ENCODE measurements at regions not wholly inside any gene's neighbourhood (a gene's known extent, or its start where the extent isn't known, plus 50 kb on each side); places are given as distances from the start of the nearest gene placed in this dataset.
"Not testable (repeated sequence)": the region's sequence is repeated elsewhere in the genome, so short reads cannot be mapped to it uniquely, and the experiment has no call there.

DNA sequence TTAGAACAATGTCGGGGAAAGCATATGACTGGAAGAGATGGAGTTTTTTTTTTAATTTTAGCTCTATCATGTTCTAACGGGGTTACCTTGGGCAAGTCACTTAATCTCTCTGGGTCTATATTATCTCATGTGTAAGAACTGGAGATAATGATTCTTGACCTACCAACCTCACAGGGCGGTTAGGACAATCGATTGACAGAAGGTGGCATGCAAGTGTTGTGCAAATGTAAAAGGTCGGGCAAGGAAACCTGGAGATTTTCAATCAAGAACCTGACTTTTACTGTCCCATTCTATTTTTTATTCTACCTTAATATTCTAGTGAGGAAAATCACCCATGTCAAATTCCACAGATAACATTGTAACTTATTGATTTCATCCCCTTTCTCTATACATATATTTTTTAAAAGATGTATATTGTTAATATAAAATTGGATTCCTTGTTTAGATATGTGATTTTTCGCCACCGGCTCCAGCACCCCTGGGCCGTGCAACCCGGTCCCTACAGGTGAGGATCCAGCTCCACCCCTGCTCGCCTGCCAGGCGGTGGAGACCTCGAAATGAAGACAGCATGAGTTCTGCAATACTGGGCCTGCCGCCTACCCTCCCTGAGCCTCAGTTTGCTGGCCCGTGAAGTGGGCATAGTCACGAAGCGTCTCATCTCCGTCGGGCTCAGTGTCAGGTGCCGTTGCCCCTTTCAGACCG is 497.6 kb upstream of the PHF14 start:
- WGBS, result 96% methylated on average over 20 of the region's 20 CpGs
- Histone ChIP-seq H3K27me3 (ENCODE audit: control insufficient read depth in 2 of 2, insufficient read depth in 1 of 2, low read length in 1 of 2) (no peaks in the 10 kb centered on the region), H3K27ac (ENCODE audit: low read depth in 1 of 2, low read length in 1 of 2) (no peak overlapping the region), H3K9me3 (ENCODE audit: control insufficient read depth in 2 of 2, insufficient read depth in 1 of 2, low read length in 1 of 2) (no peaks in the 10 kb centered on the region), H3K4me3 (ENCODE audit: low read length in 2 of 2) (no peak overlapping the region), H3K36me3 (ENCODE audit: control insufficient read depth in 2 of 2, insufficient read depth in 2 of 2, low read length in 1 of 2) (no peaks in the 10 kb centered on the region), H3K4me1 (ENCODE audit: control insufficient read depth in 2 of 2, insufficient read depth in 2 of 2, low read length in 2 of 2) (no peaks in the 10 kb centered on the region)
- DNase-seq (ENCODE audit: low read depth in 6 of 9, low spot score in 9 of 9), result no peak

DNA sequence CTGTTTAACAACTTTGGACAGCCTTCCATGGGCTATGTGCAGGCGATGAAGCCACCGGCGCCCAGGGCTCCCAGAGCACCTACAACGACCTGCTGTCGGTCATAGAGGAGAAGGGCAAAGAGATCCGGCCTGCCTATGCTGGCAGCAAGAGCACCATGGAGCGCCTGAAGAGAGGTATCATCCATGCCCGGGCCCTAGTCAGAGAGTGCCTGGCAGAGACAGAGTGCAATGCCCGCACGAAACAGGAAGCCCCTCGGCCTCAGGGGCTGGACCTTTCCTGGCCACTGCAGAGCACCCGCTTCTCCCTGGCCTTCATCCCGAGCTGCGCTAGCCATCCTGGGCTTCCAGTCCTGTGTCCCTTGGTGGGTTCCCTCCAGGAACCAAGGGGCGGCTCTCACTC is 497.0 kb upstream of the PHF14 start:
- H3K27me3 ChIP-seq (ENCODE audit: control insufficient read depth in 2 of 2, insufficient read depth in 1 of 2, low read length in 1 of 2), result no peaks in the 10 kb centered on the region
- no peak overlapping the region for H3K4me3 ChIP-seq (ENCODE audit: low read length in 2 of 2)
- H3K27ac ChIP-seq (ENCODE audit: low read depth in 1 of 2, low read length in 1 of 2), result no peak overlapping the region
- DNase-seq (ENCODE audit: low read depth in 6 of 9, low spot score in 9 of 9), result no peak
- H3K4me1 ChIP-seq (ENCODE audit: control insufficient read depth in 2 of 2, insufficient read depth in 2 of 2, low read length in 2 of 2), result no peaks in the 10 kb centered on the region
- no peaks in the 10 kb centered on the region for H3K9me3 ChIP-seq (ENCODE audit: control insufficient read depth in 2 of 2, insufficient read depth in 1 of 2, low read length in 1 of 2)
- 97% methylated on average over 15 of the region's 15 CpGs for WGBS
- H3K36me3 ChIP-seq (ENCODE audit: control insufficient read depth in 2 of 2, insufficient read depth in 2 of 2, low read length in 1 of 2), result no peaks in the 10 kb centered on the region

DNA sequence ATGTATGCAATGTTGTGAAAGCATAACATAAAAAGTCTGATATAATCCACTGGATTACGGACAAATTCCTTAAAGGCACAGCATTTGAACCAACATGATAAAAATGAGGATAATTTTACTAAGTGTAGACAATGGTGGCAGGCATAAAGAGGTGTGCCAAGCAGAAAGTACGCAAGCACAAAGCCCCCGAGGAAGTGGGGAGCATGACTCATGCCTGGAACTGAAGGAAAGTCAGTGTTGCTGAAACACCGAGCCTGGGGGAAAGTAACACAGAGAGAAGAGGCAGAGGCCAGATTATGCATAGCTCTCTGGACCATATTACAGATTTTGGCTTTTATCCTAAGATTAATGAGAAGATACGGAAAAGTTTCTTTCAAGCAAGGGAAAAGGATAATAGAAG is 490.0 kb upstream of the PHF14 start:
- no peak for DNase-seq (ENCODE audit: low read depth in 6 of 9, low spot score in 9 of 9)
- Histone ChIP-seq H3K4me3 (ENCODE audit: low read length in 2 of 2) (no peak overlapping the region), H3K4me1 (ENCODE audit: control insufficient read depth in 2 of 2, insufficient read depth in 2 of 2, low read length in 2 of 2) (no peaks in the 10 kb centered on the region), H3K9me3 (ENCODE audit: control insufficient read depth in 2 of 2, insufficient read depth in 1 of 2, low read length in 1 of 2) (no peaks in the 10 kb centered on the region), H3K27ac (ENCODE audit: low read depth in 1 of 2, low read length in 1 of 2) (no peak overlapping the region), H3K36me3 (ENCODE audit: control insufficient read depth in 2 of 2, insufficient read depth in 2 of 2, low read length in 1 of 2) (no peaks in the 10 kb centered on the region), H3K27me3 (ENCODE audit: control insufficient read depth in 2 of 2, insufficient read depth in 1 of 2, low read length in 1 of 2) (no peaks in the 10 kb centered on the region)
- 91% methylated on average over 5 of the region's 5 CpGs for WGBS

DNA sequence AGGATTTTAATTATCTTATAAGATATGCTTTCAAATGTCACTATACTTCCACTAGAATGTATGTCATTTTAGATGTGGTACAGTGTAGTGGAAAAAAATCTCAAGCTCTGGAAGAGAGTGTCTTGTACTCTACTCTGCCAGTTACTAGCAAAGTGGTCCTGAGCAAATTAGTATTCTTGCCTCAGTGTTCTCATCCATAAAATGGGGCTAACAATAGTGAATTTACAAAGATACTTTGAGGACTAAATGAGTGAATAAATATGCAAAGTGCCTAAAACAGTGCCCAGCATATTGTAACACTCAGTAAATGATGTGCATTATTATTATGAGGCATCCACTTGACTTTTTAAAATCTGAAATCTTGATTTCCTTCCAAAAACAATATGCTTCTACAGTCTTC is 488.9 kb upstream of the PHF14 start:
- no peak for DNase-seq (ENCODE audit: low read depth in 6 of 9, low spot score in 9 of 9)
- H3K36me3 ChIP-seq (ENCODE audit: control insufficient read depth in 2 of 2, insufficient read depth in 2 of 2, low read length in 1 of 2), result no peaks in the 10 kb centered on the region
- no peak overlapping the region for H3K27ac ChIP-seq (ENCODE audit: low read depth in 1 of 2, low read length in 1 of 2)
- no peak overlapping the region for H3K4me3 ChIP-seq (ENCODE audit: low read length in 2 of 2)
- H3K4me1 ChIP-seq (ENCODE audit: control insufficient read depth in 2 of 2, insufficient read depth in 2 of 2, low read length in 2 of 2), result no peaks in the 10 kb centered on the region
- H3K9me3 ChIP-seq (ENCODE audit: control insufficient read depth in 2 of 2, insufficient read depth in 1 of 2, low read length in 1 of 2), result no peaks in the 10 kb centered on the region
- no peaks in the 10 kb centered on the region for H3K27me3 ChIP-seq (ENCODE audit: control insufficient read depth in 2 of 2, insufficient read depth in 1 of 2, low read length in 1 of 2)

DNA sequence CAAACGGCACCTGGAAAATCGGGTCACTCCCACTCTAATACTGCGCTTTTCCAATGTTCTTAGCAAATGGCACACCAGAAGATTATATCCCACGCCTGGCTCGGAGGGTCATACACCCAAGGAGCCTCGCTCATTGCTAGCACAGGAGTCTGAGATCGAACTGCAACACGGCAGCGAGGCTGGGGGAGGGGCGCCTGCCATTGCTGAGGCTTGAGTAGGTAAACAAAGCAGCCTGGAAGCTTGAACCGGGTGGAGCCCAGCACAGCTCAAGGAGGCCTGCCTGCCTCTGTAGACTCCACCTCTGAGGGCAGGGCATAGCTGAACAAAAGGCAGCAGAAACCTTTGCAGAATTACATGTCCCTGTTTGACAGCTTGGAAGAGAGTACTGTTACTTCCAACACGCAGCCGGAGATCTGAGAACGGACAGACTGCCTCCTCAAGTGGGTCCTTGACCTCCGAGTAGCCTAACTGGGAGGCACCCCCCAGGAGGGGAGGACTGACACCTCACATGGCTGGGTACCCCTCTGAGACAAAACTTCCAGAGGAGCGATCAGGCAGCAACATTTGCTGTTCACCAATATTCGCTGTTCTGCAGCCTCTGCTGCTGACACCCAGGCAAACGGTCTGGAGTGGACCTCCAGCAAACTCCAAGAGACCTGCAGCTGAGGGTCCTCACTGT is 472.3 kb upstream of the PHF14 start:
- not testable (repeated sequence) for H3K27ac ChIP-seq (ENCODE audit: low read depth in 1 of 2, low read length in 1 of 2); H3K27me3 ChIP-seq (ENCODE audit: control insufficient read depth in 2 of 2, insufficient read depth in 1 of 2, low read length in 1 of 2); H3K36me3 ChIP-seq (ENCODE audit: control insufficient read depth in 2 of 2, insufficient read depth in 2 of 2, low read length in 1 of 2); DNase-seq (ENCODE audit: low read depth in 6 of 9, low spot score in 9 of 9); H3K4me3 ChIP-seq (ENCODE audit: low read length in 2 of 2); H3K4me1 ChIP-seq (ENCODE audit: control insufficient read depth in 2 of 2, insufficient read depth in 2 of 2, low read length in 2 of 2)
- peaks cover 0 to 13% of the 10 kb centered on the region in 2 donors for H3K9me3 ChIP-seq (ENCODE audit: control insufficient read depth in 2 of 2, insufficient read depth in 1 of 2, low read length in 1 of 2)
- WGBS, result 95% methylated on average over 18 of the region's 18 CpGs

DNA sequence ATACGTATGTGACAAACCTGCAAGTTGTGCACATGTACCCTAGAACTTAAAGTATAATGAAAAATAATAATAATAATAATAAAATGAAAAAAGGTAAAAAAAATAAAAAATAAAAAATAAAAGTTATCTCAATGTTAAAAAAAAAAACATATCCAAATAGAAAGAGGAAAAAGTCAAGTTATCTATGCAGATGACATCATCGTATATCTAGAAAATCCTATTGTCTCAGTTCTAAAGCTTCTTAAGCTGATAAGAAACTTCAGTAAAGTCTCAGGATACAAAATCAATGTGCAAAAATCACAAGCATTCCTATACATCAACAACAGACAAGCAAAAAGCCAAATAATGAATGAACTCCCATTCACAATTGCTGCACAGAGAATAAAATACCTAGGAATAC is 466.6 kb upstream of the PHF14 start:
- Histone ChIP-seq H3K27me3 (ENCODE audit: control insufficient read depth in 2 of 2, insufficient read depth in 1 of 2, low read length in 1 of 2) (no peaks in the 10 kb centered on the region), H3K27ac (ENCODE audit: low read depth in 1 of 2, low read length in 1 of 2) (no peak overlapping the region), H3K36me3 (ENCODE audit: control insufficient read depth in 2 of 2, insufficient read depth in 2 of 2, low read length in 1 of 2) (no peaks in the 10 kb centered on the region), H3K4me3 (ENCODE audit: low read length in 2 of 2) (no peak overlapping the region), H3K9me3 (ENCODE audit: control insufficient read depth in 2 of 2, insufficient read depth in 1 of 2, low read length in 1 of 2) (no peaks in the 10 kb centered on the region), H3K4me1 (ENCODE audit: control insufficient read depth in 2 of 2, insufficient read depth in 2 of 2, low read length in 2 of 2) (no peaks in the 10 kb centered on the region)
- 94% methylated on average over 2 of the region's 2 CpGs for WGBS
- no peak for DNase-seq (ENCODE audit: low read depth in 6 of 9, low spot score in 9 of 9)

DNA sequence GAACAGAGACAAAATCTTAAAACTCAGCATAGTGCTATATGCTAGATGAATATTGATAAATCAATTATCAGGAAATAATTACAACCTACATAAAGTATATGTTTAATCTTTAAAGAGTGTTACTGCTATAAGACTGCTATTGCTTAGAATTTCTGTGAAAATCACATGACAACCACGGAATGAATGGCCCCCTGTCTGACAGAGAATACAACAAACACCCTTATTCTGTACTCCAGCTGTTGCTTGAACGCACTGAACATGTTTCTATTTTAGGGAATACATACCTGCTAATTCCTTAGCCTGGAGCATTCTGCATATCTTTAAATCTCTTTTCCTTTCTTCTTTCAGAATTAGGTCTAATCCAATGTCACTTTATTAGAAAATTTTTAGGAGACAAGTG is 452.4 kb upstream of the PHF14 start:
- no peak for DNase-seq (ENCODE audit: low read depth in 6 of 9, low spot score in 9 of 9)
- Histone ChIP-seq H3K9me3 (ENCODE audit: control insufficient read depth in 2 of 2, insufficient read depth in 1 of 2, low read length in 1 of 2) (no peaks in the 10 kb centered on the region), H3K36me3 (ENCODE audit: control insufficient read depth in 2 of 2, insufficient read depth in 2 of 2, low read length in 1 of 2) (no peaks in the 10 kb centered on the region), H3K27me3 (ENCODE audit: control insufficient read depth in 2 of 2, insufficient read depth in 1 of 2, low read length in 1 of 2) (no peaks in the 10 kb centered on the region), H3K27ac (ENCODE audit: low read depth in 1 of 2, low read length in 1 of 2) (no peak overlapping the region), H3K4me3 (ENCODE audit: low read length in 2 of 2) (no peak overlapping the region), H3K4me1 (ENCODE audit: control insufficient read depth in 2 of 2, insufficient read depth in 2 of 2, low read length in 2 of 2) (no peaks in the 10 kb centered on the region)
- 64% methylated on average over 2 of the region's 2 CpGs for WGBS

DNA sequence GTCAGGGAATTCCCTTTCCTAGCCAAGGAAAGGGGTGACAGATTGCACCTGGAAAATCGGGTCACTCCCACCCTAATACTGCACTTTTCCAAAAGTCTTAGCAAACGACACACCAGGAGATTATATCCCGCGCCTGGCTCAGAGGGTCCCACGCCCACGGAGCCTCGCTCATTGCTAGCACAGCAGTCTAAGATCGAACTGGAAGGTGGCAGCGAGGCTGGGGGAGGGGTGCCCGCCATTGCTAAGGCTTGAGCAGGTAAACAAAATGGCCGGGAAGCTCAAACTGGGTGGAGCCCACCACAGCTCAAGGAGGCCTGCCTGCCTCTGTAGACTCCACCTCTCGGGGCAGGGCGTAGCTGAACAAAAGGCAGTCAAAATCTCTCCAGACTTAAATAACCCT is 440.2 kb upstream of the PHF14 start:
- not testable (repeated sequence) for H3K4me1 ChIP-seq (ENCODE audit: control insufficient read depth in 2 of 2, insufficient read depth in 2 of 2, low read length in 2 of 2); H3K27ac ChIP-seq (ENCODE audit: low read depth in 1 of 2, low read length in 1 of 2); H3K36me3 ChIP-seq (ENCODE audit: control insufficient read depth in 2 of 2, insufficient read depth in 2 of 2, low read length in 1 of 2); DNase-seq (ENCODE audit: low read depth in 6 of 9, low spot score in 9 of 9); H3K4me3 ChIP-seq (ENCODE audit: low read length in 2 of 2); H3K27me3 ChIP-seq (ENCODE audit: control insufficient read depth in 2 of 2, insufficient read depth in 1 of 2, low read length in 1 of 2); H3K9me3 ChIP-seq (ENCODE audit: control insufficient read depth in 2 of 2, insufficient read depth in 1 of 2, low read length in 1 of 2)
- WGBS, result 87% methylated on average over 13 of the region's 13 CpGs

DNA sequence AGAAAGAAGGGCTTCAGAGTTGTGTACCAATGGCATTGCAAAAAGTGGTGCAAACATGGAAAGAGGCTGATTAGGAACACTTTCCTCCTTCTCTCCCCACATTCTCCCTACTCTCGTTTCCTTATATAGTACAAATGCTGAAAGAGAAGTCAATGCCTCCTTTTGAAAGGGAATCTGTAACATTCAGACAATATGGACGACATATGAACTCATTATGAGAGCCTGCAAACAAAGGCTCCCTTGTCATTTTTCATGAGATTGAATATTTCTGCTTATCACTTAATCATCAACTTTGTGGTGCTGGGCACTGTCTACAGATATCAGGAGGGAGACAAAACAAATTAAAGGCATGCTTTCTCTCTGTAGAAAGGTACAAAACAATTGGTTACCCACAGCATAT is 437.1 kb upstream of the PHF14 start:
- H3K4me3 ChIP-seq (ENCODE audit: low read length in 2 of 2), result no peak overlapping the region
- no peak overlapping the region for H3K27ac ChIP-seq (ENCODE audit: low read depth in 1 of 2, low read length in 1 of 2)
- H3K27me3 ChIP-seq (ENCODE audit: control insufficient read depth in 2 of 2, insufficient read depth in 1 of 2, low read length in 1 of 2), result no peaks in the 10 kb centered on the region
- WGBS, result 66% methylated on average over 2 of the region's 2 CpGs
- DNase-seq (ENCODE audit: low read depth in 6 of 9, low spot score in 9 of 9), result no peak
- no peaks in the 10 kb centered on the region for H3K4me1 ChIP-seq (ENCODE audit: control insufficient read depth in 2 of 2, insufficient read depth in 2 of 2, low read length in 2 of 2)
- no peaks in the 10 kb centered on the region for H3K9me3 ChIP-seq (ENCODE audit: control insufficient read depth in 2 of 2, insufficient read depth in 1 of 2, low read length in 1 of 2)
- no peaks in the 10 kb centered on the region for H3K36me3 ChIP-seq (ENCODE audit: control insufficient read depth in 2 of 2, insufficient read depth in 2 of 2, low read length in 1 of 2)
